ENCODE measurements at regions not wholly inside any gene's neighbourhood (a gene's known extent, or its start where the extent isn't known, plus 50 kb on each side); places are given as distances from the start of the nearest gene placed in this dataset.
A peak's percentile ranks its signal among the peaks of the same experiment; 100 is the strongest.
"Not testable (repeated sequence)": the region's sequence is repeated elsewhere in the genome, so short reads cannot be mapped to it uniquely, and the experiment has no call there.

DNA sequence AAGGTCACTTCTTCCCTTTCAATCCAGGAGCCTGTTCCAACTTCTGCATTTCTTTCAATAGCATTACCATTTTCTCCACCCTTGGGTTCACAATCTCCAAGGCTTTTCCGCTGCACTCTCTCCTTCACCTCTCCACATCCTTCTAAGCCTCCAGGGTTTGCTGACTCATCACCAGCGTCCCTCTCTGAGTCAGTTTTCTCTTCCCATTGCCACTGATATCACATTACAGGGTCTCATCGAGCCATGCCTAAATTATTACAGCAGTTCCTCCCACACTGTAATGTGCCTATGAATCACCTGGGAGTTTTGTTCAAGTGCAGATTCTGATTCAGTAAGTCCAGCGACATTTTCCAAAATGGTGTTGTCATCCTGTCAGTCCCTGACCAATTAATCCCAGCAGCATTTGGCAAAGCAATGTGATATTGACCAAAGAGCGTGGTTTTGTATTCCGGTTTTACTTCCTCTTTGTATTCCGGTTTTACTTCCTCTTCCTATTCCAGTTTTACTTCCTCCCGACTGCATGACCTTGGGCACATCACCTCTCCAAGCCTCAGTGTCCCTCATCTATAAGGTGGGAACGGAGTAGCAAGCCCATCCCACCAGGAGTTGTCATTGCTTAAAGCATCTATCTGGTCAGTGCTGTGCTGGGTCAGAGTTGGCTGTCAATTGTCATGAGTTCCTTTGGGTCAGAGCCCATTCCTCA lies 208.3 kb upstream of the NBPF12 start:
- DNase-seq (ENCODE audit: low read depth in 3 of 3, low spot score in 2 of 3), result not testable (repeated sequence)

DNA sequence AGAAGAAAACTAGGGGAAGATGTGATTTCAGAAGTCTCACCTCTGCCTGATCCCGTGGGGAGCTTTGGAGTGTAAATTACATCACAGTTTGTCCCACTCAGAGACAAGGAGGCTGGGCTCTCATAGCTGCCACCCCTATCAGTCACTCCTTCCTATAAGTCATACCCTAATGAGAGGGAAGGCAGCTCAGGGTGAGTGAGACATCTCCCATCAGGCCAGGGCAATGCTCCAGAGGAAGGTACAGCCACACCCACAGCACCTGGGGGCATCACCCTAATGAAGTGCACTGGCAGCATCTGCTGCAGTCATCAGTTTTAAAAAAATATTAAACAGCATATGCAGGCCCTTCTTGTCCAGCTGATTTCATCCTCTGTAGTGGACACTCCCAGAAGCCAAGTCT lies 223.1 kb upstream of the NBPF12 start:
- DNase-seq (ENCODE audit: low read depth in 3 of 3, low spot score in 2 of 3), result not testable (repeated sequence)

DNA sequence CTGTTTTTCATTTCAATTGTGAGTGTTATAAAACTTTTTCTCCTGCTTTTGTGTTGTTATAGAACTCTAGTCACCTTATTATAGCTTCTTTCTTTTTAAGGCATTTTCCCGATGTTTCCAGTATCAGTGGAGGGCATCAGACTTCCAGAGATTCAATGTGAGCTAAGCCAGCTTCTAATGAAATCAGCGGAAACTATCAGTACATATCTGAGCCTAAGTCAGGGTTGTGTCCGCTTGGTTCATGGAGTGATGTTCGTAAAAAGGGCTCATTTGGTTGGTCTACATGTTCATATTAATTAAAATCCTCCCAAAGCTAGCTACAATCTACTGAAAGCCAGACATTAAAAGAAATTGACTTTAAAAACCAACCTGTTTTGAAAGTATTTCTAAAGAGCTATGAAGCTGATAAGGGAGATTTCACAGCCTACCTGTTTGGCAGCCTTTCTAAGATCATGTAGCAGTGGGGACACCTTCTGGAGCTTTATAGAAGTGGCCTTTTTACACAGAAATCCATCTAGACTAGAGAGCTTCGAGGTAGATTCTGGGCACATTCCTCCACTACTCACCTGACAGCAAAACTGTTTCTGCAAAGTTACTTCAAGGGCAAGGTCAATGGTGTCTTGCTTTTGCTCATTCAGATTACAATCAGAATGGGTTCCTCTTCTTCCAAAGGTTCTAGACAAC lies 227.1 kb upstream of the NBPF12 start:
- DNase-seq (ENCODE audit: low read depth in 3 of 3, low spot score in 2 of 3), result peak in 2 of 3 donors; percentile 15 to 21

DNA sequence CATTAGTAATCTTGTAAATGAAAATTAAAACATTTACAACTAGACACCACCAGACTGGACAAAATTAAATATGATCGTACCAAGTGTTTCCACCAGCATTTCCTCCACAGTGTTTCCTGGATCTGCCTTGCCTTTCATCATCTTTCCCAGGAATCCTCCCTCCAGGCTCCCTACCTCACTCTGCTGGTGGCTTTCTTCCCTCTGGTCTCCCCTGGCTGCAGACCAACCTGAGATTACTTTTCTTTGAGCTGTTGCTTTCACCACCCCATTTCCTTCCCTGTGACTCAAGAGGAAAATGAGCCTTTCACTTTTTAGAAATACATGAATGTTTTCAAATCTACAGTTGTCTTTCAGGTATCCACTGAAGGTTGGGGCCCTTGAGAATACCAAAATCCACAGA lies 228.8 kb upstream of the NBPF12 start:
- not testable (repeated sequence) for DNase-seq (ENCODE audit: low read depth in 3 of 3, low spot score in 2 of 3)

DNA sequence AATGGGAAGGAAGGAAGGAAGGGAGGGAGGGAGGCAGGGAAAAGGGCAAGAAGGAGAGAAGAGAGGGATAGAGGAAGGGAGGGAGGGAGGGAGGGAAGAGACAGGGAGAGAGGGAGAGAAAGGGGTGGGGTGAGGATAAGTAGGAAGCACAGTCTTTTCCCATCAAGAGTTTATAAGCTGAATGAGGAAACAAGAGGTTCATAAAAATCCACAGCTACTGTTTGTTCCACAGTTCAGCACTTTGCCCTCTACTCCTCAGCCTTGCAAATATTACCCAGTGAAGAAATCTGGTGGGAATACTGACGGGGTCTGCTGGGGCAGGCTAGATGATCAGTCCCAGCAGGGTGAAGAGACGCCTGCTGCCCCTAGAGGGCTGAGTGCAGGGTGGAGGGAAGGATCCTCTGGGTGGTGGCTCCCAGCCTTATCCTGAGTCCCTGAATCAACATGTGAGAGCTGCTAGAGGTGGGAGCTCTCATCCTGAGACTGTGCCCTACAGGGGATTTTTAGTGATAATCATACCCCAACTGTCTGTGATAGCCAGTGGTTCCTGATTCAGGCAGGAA lies 233.9 kb upstream of the NBPF12 start:
- not testable (repeated sequence) for DNase-seq (ENCODE audit: low read depth in 3 of 3, low spot score in 2 of 3)

DNA sequence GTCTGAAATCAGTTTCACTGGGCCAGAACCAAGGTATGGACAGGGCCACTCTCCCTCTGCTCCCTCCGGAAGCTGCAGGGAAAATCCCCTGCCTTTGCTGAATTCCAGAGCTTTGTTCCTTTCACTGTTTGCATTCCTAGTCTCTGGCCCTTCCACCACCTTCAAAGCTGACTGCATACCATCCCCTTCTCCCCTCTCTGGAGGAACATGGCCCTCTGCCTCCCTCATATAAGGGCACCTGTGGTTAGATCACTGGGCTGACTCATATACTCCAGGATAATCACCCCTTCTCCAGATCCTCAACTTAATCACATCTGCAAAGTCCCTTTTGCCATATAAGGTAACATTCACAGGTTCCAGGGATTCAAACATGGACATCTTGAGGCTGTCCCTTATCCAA lies 236.8 kb upstream of the NBPF12 start:
- DNase-seq (ENCODE audit: low read depth in 3 of 3, low spot score in 2 of 3), result not testable (repeated sequence)

DNA sequence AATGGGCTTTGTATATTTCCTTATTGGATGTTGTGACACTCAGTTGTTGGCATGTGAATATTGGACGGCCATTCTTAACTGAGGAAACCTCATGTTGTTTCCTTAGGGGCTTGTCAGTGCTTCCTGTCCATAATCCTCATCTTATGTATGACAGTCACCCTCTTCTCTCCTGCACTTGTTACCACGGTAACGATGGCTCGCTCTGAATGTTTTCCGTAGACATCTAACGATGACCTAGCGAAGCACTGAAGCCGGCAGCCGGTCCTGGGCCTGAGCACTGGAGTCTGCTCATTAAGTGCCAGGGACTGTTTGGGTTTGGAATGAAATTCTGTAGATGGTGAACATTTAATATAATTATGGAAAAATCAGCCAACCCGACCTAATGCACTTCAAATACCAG lies 242.7 kb upstream of the NBPF12 start:
- not testable (repeated sequence) for DNase-seq (ENCODE audit: low read depth in 3 of 3, low spot score in 2 of 3)

DNA sequence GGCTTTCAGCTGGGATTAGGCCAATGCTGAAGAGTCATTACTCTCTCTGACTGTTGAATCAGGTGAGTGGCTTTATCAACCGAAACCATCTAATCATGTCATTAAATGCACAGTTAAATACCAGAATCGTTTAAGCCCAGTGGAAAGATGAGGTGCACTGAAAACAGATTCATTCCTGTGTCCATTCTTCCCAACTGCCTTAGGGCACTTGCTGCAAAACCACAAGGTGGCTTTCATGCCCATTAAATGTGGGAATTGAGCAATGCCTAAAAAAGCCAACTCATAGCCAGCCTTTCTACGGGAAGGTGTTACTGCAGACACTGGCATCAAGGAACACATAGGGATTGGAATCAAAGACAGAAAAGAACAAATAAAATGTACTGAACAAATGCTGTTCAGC lies 246.3 kb upstream of the NBPF12 start:
- DNase-seq (ENCODE audit: low read depth in 3 of 3, low spot score in 2 of 3), result not testable (repeated sequence)

DNA sequence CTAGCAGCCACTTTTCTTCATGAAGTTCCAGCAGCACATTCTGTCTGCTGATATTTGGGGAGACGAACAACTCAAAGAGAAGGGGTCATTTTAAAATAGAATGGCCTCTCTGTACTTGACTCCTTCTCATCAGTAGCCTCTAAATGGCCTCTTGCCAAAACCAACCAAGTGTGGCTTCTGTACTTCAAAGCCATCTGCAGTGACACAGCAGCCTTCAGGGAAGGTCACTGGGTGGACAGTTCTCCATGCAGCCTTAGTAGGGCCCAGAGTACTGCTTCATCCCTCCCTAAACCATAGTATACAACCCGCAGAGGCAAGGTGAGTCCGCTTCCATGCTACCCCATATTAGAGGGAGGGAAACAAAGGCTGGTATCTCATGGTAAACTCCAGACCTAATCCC lies 249.2 kb upstream of the NBPF12 start:
- DNase-seq (ENCODE audit: low read depth in 3 of 3, low spot score in 2 of 3), result not testable (repeated sequence)

DNA sequence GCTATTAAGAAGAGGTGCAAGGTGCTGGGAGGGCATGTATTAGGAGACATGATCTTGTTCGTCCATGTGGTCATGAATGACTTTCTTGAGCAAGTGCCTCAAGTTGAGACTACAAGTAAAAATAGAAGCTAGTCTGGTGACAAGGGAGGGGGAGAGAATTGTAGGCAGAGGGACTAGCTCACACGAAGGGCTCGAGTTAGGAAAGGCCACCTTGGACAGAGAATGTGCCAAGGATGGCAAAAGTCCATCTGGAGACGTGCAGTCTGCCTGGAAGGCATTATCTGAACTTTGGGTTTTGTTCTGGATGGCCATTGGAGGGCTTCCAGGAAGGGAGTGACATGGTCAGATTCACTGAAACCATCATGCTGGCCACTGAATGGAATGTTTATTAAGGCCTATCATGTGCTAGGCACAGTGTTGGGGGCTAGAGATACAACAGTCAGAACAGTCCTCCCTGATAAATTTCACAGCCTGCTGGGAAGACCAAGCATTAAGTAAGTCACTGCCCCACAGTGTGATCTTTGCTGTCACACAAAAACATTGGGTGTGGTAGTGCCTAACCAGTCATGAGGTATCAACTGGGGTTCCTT lies 251.3 kb upstream of the NBPF12 start:
- DNase-seq (ENCODE audit: low read depth in 3 of 3, low spot score in 2 of 3), result not testable (repeated sequence)

DNA sequence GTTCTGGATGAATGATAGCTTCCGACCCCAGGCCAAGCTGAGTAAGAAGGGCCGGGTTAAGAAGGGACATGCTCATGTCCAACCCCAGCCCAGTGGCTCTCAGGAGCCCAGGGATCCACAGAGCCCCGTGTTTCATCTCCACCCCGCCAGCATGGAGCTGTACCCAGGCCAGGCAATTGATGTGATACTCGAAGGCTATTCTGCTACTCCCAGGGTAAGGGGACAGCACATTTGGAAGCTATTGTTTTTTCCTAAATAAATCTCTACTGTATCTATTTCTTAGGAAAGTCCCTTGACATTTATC lies 255.0 kb upstream of the NBPF12 start:
- DNase-seq (ENCODE audit: low read depth in 3 of 3, low spot score in 2 of 3), result not testable (repeated sequence)

DNA sequence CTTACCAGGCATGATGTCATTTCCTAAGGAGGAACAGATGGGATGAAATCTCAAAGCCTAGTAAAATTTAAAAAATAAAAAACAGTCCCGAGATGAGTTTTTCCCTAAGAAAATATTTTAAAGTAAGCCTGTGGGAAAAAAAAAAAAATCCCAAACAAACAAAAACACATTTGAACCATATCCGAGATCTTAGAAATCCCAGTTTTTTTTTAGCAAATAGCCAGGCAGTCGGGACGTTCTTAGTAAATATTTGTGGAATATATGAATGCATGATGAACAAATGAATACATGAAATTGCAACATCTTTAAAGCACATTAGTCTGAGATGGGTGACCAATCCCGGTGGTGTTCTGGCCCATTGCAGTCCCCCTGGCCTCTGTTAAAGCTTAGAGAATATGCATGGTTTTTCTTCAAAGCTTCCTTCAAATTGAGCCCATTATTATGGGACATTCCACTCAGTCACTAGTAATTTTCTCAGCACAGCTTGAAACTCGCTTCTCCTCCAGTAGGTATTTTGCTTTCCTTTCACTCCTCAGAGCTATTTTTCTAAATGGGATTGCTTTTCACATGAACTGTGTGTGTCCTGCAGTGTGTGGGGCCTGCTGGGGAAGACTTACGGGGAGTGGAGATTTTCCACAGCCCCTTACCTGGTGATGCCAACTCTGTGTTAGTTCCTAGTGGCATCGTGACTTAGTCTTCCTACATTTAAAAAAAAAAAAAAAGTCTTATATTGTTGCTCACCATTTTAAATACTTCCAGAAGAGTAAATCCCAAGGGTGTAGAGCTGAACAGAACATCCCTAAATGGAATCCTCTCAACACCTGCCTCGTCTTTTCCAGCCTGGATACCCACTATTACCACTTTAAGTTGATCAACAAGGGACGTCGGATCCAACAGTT lies 255.6 kb upstream of the NBPF12 start:
- DNase-seq (ENCODE audit: low read depth in 3 of 3, low spot score in 2 of 3), result not testable (repeated sequence)

DNA sequence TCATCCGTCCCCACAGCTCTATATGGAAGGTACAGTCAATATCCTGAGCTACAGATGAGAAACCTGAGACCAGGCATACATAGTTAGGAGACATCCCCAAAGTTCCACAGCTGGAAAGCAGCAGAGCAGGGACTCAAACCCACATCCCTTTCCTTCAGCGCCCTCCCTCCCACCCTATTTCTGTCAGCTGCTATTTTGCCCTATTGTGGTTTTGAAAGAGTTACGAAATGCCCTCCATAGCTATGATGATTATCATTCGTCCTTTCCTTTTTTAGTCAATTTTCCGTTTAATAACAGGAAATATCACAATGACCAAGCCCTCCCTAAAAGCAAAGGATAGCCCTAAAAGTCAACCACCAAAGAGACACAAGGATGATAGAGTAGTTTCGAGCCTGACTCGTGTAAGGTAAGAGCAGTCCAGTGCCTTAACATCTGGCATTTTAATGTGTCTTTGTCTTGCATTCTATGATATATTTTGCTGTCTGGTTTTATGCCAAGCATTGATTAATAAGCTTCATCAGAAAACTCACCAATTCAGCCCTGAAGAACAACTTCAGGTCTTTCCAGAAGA lies 264.3 kb upstream of the NBPF12 start:
- DNase-seq (ENCODE audit: low read depth in 3 of 3, low spot score in 2 of 3), result not testable (repeated sequence)

DNA sequence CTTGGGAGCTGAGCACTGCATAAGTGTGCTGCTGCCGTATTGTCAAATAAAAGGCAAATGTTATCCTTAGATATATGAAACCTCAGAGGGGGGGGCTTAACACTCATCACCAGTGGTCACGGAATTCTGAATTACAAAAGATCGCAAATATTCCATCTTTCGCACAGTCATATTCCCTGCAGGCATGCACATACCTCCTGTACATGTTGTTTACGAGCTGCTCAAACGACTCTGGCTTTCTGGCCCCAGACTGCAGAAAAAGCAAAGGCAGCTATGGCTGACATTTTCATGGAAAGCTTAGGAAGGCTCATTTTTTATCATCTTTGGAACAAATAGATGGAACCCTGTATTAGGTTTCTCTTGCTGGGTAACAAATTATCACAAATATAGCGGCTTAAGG lies 265.5 kb upstream of the NBPF12 start:
- not testable (repeated sequence) for DNase-seq (ENCODE audit: low read depth in 3 of 3, low spot score in 2 of 3)

DNA sequence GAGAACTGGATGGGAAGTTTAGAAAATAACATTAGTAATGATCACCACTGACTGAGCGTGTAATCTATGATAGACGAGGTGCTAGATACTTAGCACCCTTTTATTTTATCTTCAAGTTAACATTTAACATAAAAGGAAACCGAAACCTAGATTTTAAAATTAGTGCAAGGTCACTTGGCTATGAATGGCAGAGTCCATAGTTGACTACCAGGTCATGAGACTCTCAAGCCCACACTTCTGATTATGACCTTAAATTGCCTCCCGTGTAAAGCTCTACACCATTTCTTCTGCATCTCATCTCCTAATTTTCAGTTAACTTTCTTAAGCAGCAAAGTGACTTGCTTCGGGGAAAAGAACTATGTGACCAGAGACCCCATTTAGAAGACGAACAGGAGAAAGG lies 266.5 kb upstream of the NBPF12 start:
- not testable (repeated sequence) for DNase-seq (ENCODE audit: low read depth in 3 of 3, low spot score in 2 of 3)

DNA sequence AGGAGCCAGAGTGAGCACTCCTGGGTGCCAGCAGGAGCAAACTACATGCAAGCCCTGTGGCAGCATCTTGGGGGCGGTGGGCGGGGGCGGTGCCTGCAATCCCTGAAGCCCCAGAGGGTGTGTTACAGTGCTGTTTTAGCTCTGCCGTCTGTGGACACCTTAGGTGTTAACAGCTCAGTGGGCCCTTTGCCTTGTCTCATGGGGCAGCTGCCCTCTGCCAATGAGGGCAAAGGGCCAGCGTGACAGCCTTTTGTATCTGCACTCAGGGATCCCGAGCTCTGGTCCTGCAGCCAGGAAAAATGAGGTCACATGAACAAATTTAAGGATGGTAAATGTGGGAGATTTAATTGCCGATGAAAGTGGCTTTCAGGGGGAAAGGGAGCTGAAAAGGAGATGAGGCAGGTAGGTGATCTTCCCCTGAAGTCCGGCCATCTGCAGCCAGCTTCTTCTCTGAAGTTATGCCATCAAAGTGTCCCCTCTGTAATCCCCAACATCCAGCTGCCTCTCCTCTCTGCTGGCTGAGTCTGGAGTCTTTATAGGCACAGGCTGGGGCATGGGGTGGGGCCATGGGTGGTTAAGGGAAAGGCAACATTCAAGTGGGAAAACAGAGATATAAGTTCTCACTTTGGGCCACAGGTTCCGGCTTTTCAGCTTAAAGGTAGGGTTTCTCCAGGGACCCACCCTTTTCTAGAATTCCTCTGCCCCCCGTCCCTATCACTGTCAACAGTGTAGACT lies 267.1 kb upstream of the NBPF12 start:
- DNase-seq (ENCODE audit: low read depth in 3 of 3, low spot score in 2 of 3), result not testable (repeated sequence)

DNA sequence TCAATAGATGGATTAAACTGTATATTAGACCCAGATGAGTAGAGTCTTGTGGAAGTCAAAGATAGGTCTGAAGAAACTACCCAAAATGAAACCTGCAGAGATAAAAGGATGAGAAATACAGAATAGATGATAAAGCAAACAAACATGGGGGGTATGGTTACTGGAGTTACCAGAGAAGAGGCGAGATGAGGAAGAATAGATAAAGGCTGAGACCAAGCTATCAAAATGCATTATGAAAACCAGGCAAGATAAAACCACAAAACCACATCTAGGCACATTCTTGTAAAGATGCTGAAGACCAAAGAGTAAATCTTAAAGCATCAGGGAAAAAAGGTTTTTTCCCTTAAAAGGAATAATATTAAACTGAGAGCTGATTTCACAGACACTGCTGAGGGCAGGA lies 271.8 kb upstream of the NBPF12 start:
- DNase-seq (ENCODE audit: low read depth in 3 of 3, low spot score in 2 of 3), result not testable (repeated sequence)

DNA sequence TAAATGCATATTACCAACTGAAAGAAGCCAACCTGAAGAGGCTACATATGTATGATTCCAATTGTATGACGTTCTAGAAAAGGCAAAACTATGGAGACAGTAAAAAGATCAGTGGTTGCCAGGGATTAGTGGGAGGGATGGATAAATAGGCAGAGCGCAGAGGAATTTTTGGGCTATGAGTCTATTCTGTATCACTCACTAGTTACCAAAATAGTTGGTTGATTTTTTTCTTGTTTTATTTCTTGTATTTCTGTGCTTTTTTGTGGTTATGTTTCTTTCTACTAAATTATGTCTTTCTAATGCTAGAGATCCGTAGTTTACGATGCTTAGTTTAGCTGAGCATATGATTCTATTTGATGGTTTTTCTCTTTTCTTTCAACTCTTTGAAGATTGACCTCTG lies 277.9 kb upstream of the NBPF12 start:
- DNase-seq (ENCODE audit: low read depth in 3 of 3, low spot score in 2 of 3), result not testable (repeated sequence)

DNA sequence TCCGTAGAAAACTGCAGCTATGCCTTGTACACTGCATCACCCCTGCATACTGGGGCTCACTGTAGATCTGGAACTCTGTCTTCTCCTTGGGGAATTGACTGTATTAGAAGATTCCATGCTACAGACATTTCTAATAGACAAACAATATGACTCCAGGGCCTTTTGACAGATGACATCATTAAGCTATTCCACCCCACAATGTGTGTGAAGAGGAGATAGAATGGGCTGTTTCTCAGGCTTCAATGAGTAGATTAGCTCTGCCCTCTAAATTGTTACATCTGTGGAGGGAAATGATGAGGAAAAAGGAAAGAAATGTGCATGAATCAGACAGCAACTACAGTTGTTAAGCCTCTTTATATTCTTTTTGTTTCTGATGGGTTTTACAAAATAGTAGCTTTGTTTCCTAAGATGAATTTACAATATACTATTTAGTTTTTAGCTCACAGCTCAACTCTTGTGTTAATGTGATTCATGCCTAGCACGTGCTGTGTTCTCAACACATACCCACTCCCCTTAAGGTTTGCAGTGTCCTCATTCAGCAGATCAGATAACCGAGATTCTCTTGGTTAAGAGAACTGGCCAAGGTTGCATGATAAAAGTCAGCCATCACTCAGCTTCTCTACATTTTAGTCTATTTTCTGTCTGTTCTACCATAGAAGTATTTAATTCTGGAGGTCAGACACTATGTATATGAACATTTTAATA lies 281.6 kb upstream of the NBPF12 start:
- DNase-seq (ENCODE audit: low read depth in 3 of 3, low spot score in 2 of 3), result not testable (repeated sequence)

All from right renal cortex interstitium (tissue), 3 donors.